ENCODE measurements at regions not wholly inside any gene's neighbourhood (a gene's known extent, or its start where the extent isn't known, plus 50 kb on each side); places are given as distances from the start of the nearest gene placed in this dataset.

DNA sequence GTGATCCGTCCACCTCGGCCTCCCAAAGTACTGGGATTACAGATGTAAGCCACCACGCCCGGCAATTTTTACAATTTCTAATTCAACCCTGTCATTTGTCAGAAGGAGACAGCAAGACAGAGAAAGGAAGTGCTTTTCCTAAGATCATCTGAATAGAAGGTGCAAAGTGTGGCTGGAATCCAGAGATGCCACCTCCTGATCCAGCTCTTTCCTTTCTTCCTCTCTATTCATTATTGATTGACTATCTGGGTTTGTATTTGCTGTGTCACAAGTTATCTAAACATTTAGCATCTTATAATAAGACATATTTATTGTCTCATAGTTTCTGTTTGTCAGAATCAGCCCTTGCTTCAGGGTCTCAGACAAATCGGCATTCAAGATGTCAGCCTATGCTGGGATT is 217.7 kb downstream of the BCAS1 start:
- Histone ChIP-seq H4K8ac (ENCODE audit: low read depth in 2 of 2, low read length in 2 of 2) (no peak overlapping the region), H3K9ac (ENCODE audit: low read depth, low read length) (no peak overlapping the region), H2AK9ac (replicated peaks; ENCODE audit: low read depth, low read length, poor library complexity) (no peak overlapping the region), H3K27me3 (ENCODE audit: control insufficient read depth, insufficient read depth, low read length) (no peaks in the 10 kb centered on the region), H4K20me1 (ENCODE audit: insufficient read depth, low read length) (no peaks in the 10 kb centered on the region), H2BK20ac (ENCODE audit: low read depth, low read length) (no peak overlapping the region), H3K23ac (ENCODE audit: low read depth, low read length) (no peak overlapping the region), H3K79me1 (ENCODE audit: low read depth in 1 of 2, low read length in 2 of 2) (no peaks in the 10 kb centered on the region), H2BK15ac (ENCODE audit: low read depth, low read length) (no peak overlapping the region), H4K5ac (ENCODE audit: low read depth, low read length) (no peak overlapping the region), H3K18ac (ENCODE audit: low read depth, low read length) (no peak overlapping the region), H3K4me3 (ENCODE audit: insufficient read depth, low read depth, low read length) (no peak overlapping the region), H2AFZ (replicated peaks; ENCODE audit: low read length, poor library complexity) (no peak overlapping the region), H3K27ac (ENCODE audit: insufficient read depth, low read length) (no peak overlapping the region), H3K56ac (ENCODE audit: extremely low read depth, insufficient read depth, low read length) (no peak overlapping the region), H2AK5ac (ENCODE audit: low read depth, low read length) (no peak overlapping the region), H4K91ac (ENCODE audit: insufficient read depth, low read depth, low read length) (no peak overlapping the region), H3K4me2 (ENCODE audit: low read depth, low read length) (no peak overlapping the region), H3K4ac (ENCODE audit: low read depth, low read length) (no peak overlapping the region), H2BK120ac (ENCODE audit: low read depth, low read length) (no peak overlapping the region), H3K4me1 (ENCODE audit: control insufficient read depth, insufficient read depth, low read length) (no peaks in the 10 kb centered on the region), H3K14ac (replicated peaks; ENCODE audit: low read depth, low read length) (no peak overlapping the region), H2BK5ac (ENCODE audit: low read depth, low read length, poor library complexity, severe bottlenecking) (no peak overlapping the region), H3K9me3 (ENCODE audit: control insufficient read depth, insufficient read depth, low read length) (no peaks in the 10 kb centered on the region), H3K36me3 (ENCODE audit: control insufficient read depth, insufficient read depth, low read length) (no peaks in the 10 kb centered on the region), H3K9me1 (ENCODE audit: insufficient read depth, low read length) (no peaks in the 10 kb centered on the region; the same call in 1 of the 2 replicates)
- no TSS peak for BruUV-seq (replicated peaks)
- TF ChIP-seq CHD1 (IDR thresholded peaks at IDR 0.05; ENCODE audit: low read depth, low read length) (no peak), MAZ (IDR thresholded peaks at IDR 0.05; ENCODE audit: borderline replicate concordance, low read depth, low read length) (no peak), ELK1 (IDR thresholded peaks at IDR 0.05; ENCODE audit: borderline replicate concordance, low read depth, low read length) (no peak), RFX5 (IDR thresholded peaks at IDR 0.05; ENCODE audit: low read depth, low read length) (no peak), RCOR1 (IDR thresholded peaks at IDR 0.05; ENCODE audit: insufficient replicate concordance, low read length) (no peak), BHLHE40 (IDR thresholded peaks at IDR 0.05; ENCODE audit: low read depth, low read length) (no peak), FOS (IDR thresholded peaks at IDR 0.05; ENCODE audit: low read depth, low read length) (no peak), NFE2L2 (IDR thresholded peaks at IDR 0.05; ENCODE audit: low read depth, low read length) (no peak), RAD21 (IDR thresholded peaks at IDR 0.05; ENCODE audit: low read length) (no peak), USF2 (IDR thresholded peaks at IDR 0.05; ENCODE audit: low read depth, low read length) (no peak), POLR2A (IDR thresholded peaks at IDR 0.05; ENCODE audit: low read depth, low read length) (no peak), CEBPB (IDR thresholded peaks at IDR 0.05; ENCODE audit: low read depth, low read length) (no peak), MAFK (IDR thresholded peaks at IDR 0.05; ENCODE audit: low read depth, low read length) (no peak), MXI1 (IDR thresholded peaks at IDR 0.05; ENCODE audit: borderline replicate concordance, low read depth, low read length) (no peak), CTCF (conservative IDR thresholded peaks at IDR 0.05; ENCODE audit: low read depth, low read length) (no peak), SMC3 (IDR thresholded peaks at IDR 0.05; ENCODE audit: low read depth, low read length) (no peak)
- ChIA-PET POLR2A (ENCODE audit: unreplicated experiment) (no interaction called here), CTCF (no interaction called here)
- intact Hi-C loops (cut with micrococcal nuclease) (no loop called here), in situ Hi-C loops (cut with MboI; ENCODE audit: low sequenced_read_pairs) (no loop called here), dilution Hi-C loops (cut with HindIII; ENCODE audit: low sequenced_read_pairs, unreplicated experiment) (no loop called here)
- WGBS, 2 experiments (ENCODE audit: extremely low coverage in 2 of 2, insufficient read length in 1 of 2) = no CpG with 5 or more reads among the region's 5 CpGs
- DNase-seq (no peak), ATAC-seq (ENCODE audit: low read depth) (no peak)

All from IMR-90 (cell line).